Activated naive CD4-positive, alpha-beta T cell (primary cell): ENCODE measurements at regions not wholly inside any gene's neighbourhood (a gene's known extent, or its start where the extent isn't known, plus 50 kb on each side); places are given as distances from the start of the nearest gene placed in this dataset.
"Not testable (repeated sequence)": the region's sequence is repeated elsewhere in the genome, so short reads cannot be mapped to it uniquely, and the experiment has no call there.

ENCODE experiments used
- DNase-seq, 4 experiments: peaks; one replicate each; lab custom pipeline; 2025; lab: John Stamatoyannopoulos, UW

GRCh38 chr3:153440311-153440710 is 278.3 kb downstream of the RAP2B start:
- DNase-seq, result no peak

- no peak for DNase-seq
These were observed 280.4 kb downstream of the RAP2B start for GRCh38 chr3:153442386-153442785.

GRCh38 chr3:153442799-153443487 is 280.9 kb downstream of the RAP2B start:
- DNase-seq, result no peak

GRCh38 chr3:153443961-153444360 is 281.9 kb downstream of the RAP2B start:
- no peak for DNase-seq

GRCh38 chr3:153445817-153446216 is 283.8 kb downstream of the RAP2B start:
- no peak for DNase-seq

GRCh38 chr3:153448151-153448829 is 286.3 kb downstream of the RAP2B start:
- no peak for DNase-seq

- no peak for DNase-seq
These were observed 295.0 kb downstream of the RAP2B start for GRCh38 chr3:153456833-153457545.

GRCh38 chr3:153458881-153459280 is 296.9 kb downstream of the RAP2B start:
- DNase-seq, result no peak

GRCh38 chr3:153462545-153462944 is 300.5 kb downstream of the RAP2B start:
- DNase-seq, result no peak

GRCh38 chr3:153463895-153464294 is 301.9 kb downstream of the RAP2B start:
- no peak for DNase-seq

- DNase-seq, result no peak
These were observed 307.1 kb downstream of the RAP2B start for GRCh38 chr3:153469162-153469561.

- DNase-seq, result no peak
These were observed 322.8 kb downstream of the RAP2B start for GRCh38 chr3:153484842-153485241.

GRCh38 chr3:153495422-153495821 is 333.4 kb downstream of the RAP2B start:
- no peak for DNase-seq

GRCh38 chr3:153502682-153503081 is 340.7 kb downstream of the RAP2B start:
- no peak for DNase-seq

- no peak for DNase-seq
These were observed 341.8 kb downstream of the RAP2B start for GRCh38 chr3:153503873-153504272.

- not testable (repeated sequence) for DNase-seq
These were observed 344.2 kb downstream of the RAP2B start for GRCh38 chr3:153506205-153506604.

GRCh38 chr3:153506686-153507085 is 344.7 kb downstream of the RAP2B start:
- not testable (repeated sequence) for DNase-seq

GRCh38 chr3:153513236-153513635 is 351.2 kb downstream of the RAP2B start:
- DNase-seq, result no peak

GRCh38 chr3:153528473-153528872 is 366.4 kb downstream of the RAP2B start:
- DNase-seq, result no peak

GRCh38 chr3:153539263-153539662 is 377.2 kb downstream of the RAP2B start:
- no peak for DNase-seq

GRCh38 chr3:153545471-153545870 is 383.4 kb downstream of the RAP2B start:
- DNase-seq, result no peak

GRCh38 chr3:153547970-153548369 is 385.9 kb downstream of the RAP2B start:
- no peak for DNase-seq

- DNase-seq, result not testable (repeated sequence)
These were observed 387.7 kb downstream of the RAP2B start for GRCh38 chr3:153549686-153550085.
